ENCODE measurements at regions not wholly inside any gene's neighbourhood (a gene's known extent, or its start where the extent isn't known, plus 50 kb on each side); places are given as distances from the start of the nearest gene placed in this dataset.

GRCh38 chr12:58301730-58302122, 360.4 kb downstream of the ATP23 start:
- TF ChIP-seq CTCF (IDR thresholded peaks at IDR 0.05; ENCODE audit: low read depth, low read length) = no peak
- H3K4me3 ChIP-seq (ENCODE audit: low read depth, low read length) = no peak overlapping the region

- no peak for TF ChIP-seq CTCF (IDR thresholded peaks at IDR 0.05; ENCODE audit: low read depth, low read length)
- no peak overlapping the region for H3K4me3 ChIP-seq (ENCODE audit: low read depth, low read length)
Measured at GRCh38 chr12:58302487-58303011, 361.2 kb downstream of the ATP23 start.

GRCh38 chr12:58306266-58307000, 365.1 kb downstream of the ATP23 start:
- no peak for TF ChIP-seq CTCF (IDR thresholded peaks at IDR 0.05; ENCODE audit: low read depth, low read length)
- no peak overlapping the region for H3K4me3 ChIP-seq (ENCODE audit: low read depth, low read length)

- H3K4me3 ChIP-seq (ENCODE audit: low read depth, low read length) = no peak overlapping the region
- TF ChIP-seq CTCF (IDR thresholded peaks at IDR 0.05; ENCODE audit: low read depth, low read length) = no peak
Measured at GRCh38 chr12:58309806-58310205, 368.4 kb downstream of the ATP23 start.

GRCh38 chr12:58310368-58310767, 369.0 kb downstream of the ATP23 start:
- no peak for TF ChIP-seq CTCF (IDR thresholded peaks at IDR 0.05; ENCODE audit: low read depth, low read length)
- H3K4me3 ChIP-seq (ENCODE audit: low read depth, low read length) = no peak overlapping the region

- no peak overlapping the region for H3K4me3 ChIP-seq (ENCODE audit: low read depth, low read length)
- TF ChIP-seq CTCF (IDR thresholded peaks at IDR 0.05; ENCODE audit: low read depth, low read length) = no peak
Measured at GRCh38 chr12:58310809-58311622, 369.6 kb downstream of the ATP23 start.

Data from WI38 (cell line).